ENCODE measurements at regions not wholly inside any gene's neighbourhood (a gene's known extent, or its start where the extent isn't known, plus 50 kb on each side); places are given as distances from the start of the nearest gene placed in this dataset.

GRCh38 chr21:21605521-21605920 is 607.3 kb downstream of the NCAM2 start:
- Mint-ChIP-seq H3K4me1 (no peaks in the 10 kb centered on the region), H3K9me3 (peaks cover 6% of the 10 kb centered on the region), H3K4me3 (no peak overlapping the region), H3K27ac (no peak overlapping the region), H3K27me3 (no peaks in the 10 kb centered on the region), H3K36me3 (no peaks in the 10 kb centered on the region)
- DNase-seq, result no peak
- CTCF ChIA-PET, result no interaction called here

GRCh38 chr21:21606041-21606440 is 607.8 kb downstream of the NCAM2 start:
- no peak for DNase-seq
- no peak overlapping the region for H3K4me3 Mint-ChIP-seq
- H3K9me3 Mint-ChIP-seq, result peaks cover 7% of the 10 kb centered on the region
- no peak overlapping the region for H3K27ac Mint-ChIP-seq
- H3K4me1 Mint-ChIP-seq, result no peaks in the 10 kb centered on the region
- CTCF ChIA-PET, result no interaction called here
- H3K27me3 Mint-ChIP-seq, result no peaks in the 10 kb centered on the region
- no peaks in the 10 kb centered on the region for H3K36me3 Mint-ChIP-seq

- no peak for DNase-seq
Observed at GRCh38 chr21:21612466-21612865, 614.3 kb downstream of the NCAM2 start.

GRCh38 chr21:21614966-21615365 is 616.8 kb downstream of the NCAM2 start:
- no peaks in the 10 kb centered on the region for H3K4me1 Mint-ChIP-seq
- CTCF ChIA-PET, result no interaction called here
- no peak overlapping the region for H3K27ac Mint-ChIP-seq
- no peak overlapping the region for H3K4me3 Mint-ChIP-seq
- peaks cover 3% of the 10 kb centered on the region for H3K9me3 Mint-ChIP-seq
- H3K27me3 Mint-ChIP-seq, result no peaks in the 10 kb centered on the region
- H3K36me3 Mint-ChIP-seq, result no peaks in the 10 kb centered on the region
- no peak for DNase-seq

More at GRCh38 chr21:21612466-21612865, 614.3 kb downstream of the NCAM2 start:
- H3K27ac Mint-ChIP-seq, result no peak overlapping the region
- H3K36me3 Mint-ChIP-seq, result no peaks in the 10 kb centered on the region
- no peaks in the 10 kb centered on the region for H3K4me1 Mint-ChIP-seq
- no peaks in the 10 kb centered on the region for H3K27me3 Mint-ChIP-seq
- no peak overlapping the region for H3K4me3 Mint-ChIP-seq
- H3K9me3 Mint-ChIP-seq, result peaks cover 3% of the 10 kb centered on the region
- CTCF ChIA-PET, result no interaction called here

- Mint-ChIP-seq H3K9me3 (peaks cover 4% of the 10 kb centered on the region), H3K27ac (no peak overlapping the region), H3K4me3 (no peak overlapping the region), H3K27me3 (no peaks in the 10 kb centered on the region), H3K36me3 (no peaks in the 10 kb centered on the region), H3K4me1 (no peaks in the 10 kb centered on the region)
- CTCF ChIA-PET, result no interaction called here
- no peak for DNase-seq
Observed at GRCh38 chr21:21622460-21623234, 624.4 kb downstream of the NCAM2 start.

DNA sequence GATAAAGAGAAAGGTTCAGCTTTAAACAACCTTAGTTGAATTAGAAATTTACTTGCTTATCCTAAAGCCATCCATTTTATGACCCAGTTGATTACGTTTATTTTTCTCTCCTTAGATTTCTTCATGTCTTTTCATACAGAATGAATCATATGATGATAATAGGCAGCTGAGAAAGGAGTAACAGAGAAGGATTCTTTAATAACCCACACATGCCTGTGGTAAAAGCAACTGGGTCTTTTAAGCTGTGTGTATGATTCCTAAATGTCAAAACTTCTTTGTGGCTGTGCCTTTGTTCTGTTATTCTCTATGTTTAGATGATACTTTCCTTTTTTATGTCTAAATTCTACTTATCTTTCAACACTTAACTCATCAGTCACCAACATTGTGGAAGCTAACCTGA is 626.5 kb downstream of the NCAM2 start:
- no peak overlapping the region for H3K27ac Mint-ChIP-seq
- no peak for DNase-seq
- no peaks in the 10 kb centered on the region for H3K4me1 Mint-ChIP-seq
- H3K27me3 Mint-ChIP-seq, result no peaks in the 10 kb centered on the region
- peaks cover 4% of the 10 kb centered on the region for H3K9me3 Mint-ChIP-seq
- H3K4me3 Mint-ChIP-seq, result no peak overlapping the region
- no peaks in the 10 kb centered on the region for H3K36me3 Mint-ChIP-seq
- CTCF ChIA-PET, result no interaction called here

- DNase-seq, result no peak
- Mint-ChIP-seq H3K4me3 (no peak overlapping the region), H3K27me3 (no peaks in the 10 kb centered on the region), H3K36me3 (no peaks in the 10 kb centered on the region), H3K27ac (no peak overlapping the region), H3K9me3 (peaks cover 12% of the 10 kb centered on the region), H3K4me1 (no peaks in the 10 kb centered on the region)
- CTCF ChIA-PET, result no interaction called here
Observed at GRCh38 chr21:21631961-21632360, 633.8 kb downstream of the NCAM2 start.

DNA sequence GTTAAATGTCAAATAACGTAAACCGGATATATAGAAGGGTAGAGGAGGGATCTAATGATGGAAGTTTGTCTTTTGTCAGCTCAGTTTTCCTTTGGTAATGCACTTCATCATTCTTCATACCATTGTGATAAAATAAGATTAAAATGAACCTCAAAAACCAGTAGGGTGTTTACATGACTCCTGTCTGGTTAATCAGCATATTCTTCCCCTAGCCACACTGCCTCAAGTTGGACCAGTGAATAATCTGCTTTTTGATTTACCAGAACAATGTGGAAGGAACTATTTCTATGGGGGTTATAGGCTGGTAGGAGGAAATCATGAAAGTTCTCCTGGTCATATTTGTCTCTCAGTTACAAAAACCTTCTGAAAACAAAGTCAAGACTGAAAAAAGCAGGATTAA is 634.7 kb downstream of the NCAM2 start:
- no peak overlapping the region for H3K4me3 Mint-ChIP-seq
- H3K27ac Mint-ChIP-seq, result no peak overlapping the region
- CTCF ChIA-PET, result interaction anchor here (0.8 kb wide), 1 partner anchor 10 kb away, joined by 3 read pairs; no protein-coding TSS in a partner anchor
- DNase-seq, result no peak
- no peaks in the 10 kb centered on the region for H3K36me3 Mint-ChIP-seq
- no peaks in the 10 kb centered on the region for H3K27me3 Mint-ChIP-seq
- peaks cover 10% of the 10 kb centered on the region for H3K9me3 Mint-ChIP-seq
- H3K4me1 Mint-ChIP-seq, result no peaks in the 10 kb centered on the region

DNA sequence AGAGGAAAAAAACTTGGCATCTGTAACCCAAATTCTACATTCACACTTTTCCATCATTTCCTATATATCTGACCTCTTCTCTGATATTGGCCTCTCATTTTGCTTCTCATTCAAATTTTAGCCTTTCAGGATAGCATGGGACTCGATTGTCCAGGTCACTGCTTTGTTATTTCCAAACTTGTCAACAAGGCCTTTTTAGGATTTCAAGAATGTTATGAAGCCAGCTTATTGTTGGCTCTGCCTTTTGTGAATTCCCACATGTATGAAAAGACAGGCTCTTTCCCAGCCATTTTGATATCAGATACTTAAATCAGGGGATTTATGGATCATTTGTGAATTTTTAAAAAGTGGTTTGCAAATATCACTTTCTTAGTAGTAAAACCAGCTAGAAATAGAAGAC is 663.5 kb downstream of the NCAM2 start:
- Mint-ChIP-seq H3K4me3 (no peak overlapping the region), H3K4me1 (no peaks in the 10 kb centered on the region), H3K36me3 (no peaks in the 10 kb centered on the region), H3K9me3 (peaks cover 6% of the 10 kb centered on the region), H3K27ac (no peak overlapping the region), H3K27me3 (no peaks in the 10 kb centered on the region)
- CTCF ChIA-PET, result no interaction called here
- DNase-seq, result no peak

- Mint-ChIP-seq H3K36me3 (no peaks in the 10 kb centered on the region), H3K4me1 (no peaks in the 10 kb centered on the region), H3K4me3 (no peak overlapping the region), H3K27ac (no peak overlapping the region), H3K27me3 (no peaks in the 10 kb centered on the region), H3K9me3 (peaks cover 8% of the 10 kb centered on the region)
- CTCF ChIA-PET, result no interaction called here
- DNase-seq, result no peak
Observed at GRCh38 chr21:21662776-21663175, 664.6 kb downstream of the NCAM2 start.

GRCh38 chr21:21664871-21665270 is 666.7 kb downstream of the NCAM2 start:
- H3K9me3 Mint-ChIP-seq, result peaks cover 11% of the 10 kb centered on the region
- no peak overlapping the region for H3K4me3 Mint-ChIP-seq
- H3K4me1 Mint-ChIP-seq, result no peaks in the 10 kb centered on the region
- CTCF ChIA-PET, result no interaction called here
- H3K27ac Mint-ChIP-seq, result no peak overlapping the region
- H3K36me3 Mint-ChIP-seq, result no peaks in the 10 kb centered on the region
- no peak for DNase-seq
- no peaks in the 10 kb centered on the region for H3K27me3 Mint-ChIP-seq

DNA sequence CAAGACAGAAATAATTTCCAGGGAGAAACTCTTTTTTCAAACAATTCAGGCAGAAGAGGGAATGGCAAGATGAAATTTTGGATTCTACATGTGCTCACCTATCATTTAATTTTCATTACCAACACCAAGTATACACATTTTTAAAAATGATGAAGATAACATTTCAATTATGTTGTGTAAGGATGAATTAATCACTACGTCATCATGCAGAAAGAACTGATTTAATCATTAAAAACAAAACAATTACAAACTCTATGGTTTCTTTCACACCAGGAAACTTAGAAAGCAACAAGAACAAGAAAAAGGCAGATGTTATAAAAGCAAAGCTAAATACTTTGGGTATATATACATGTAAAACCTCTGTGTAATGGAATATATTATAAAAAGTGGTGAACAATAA is 668.5 kb downstream of the NCAM2 start:
- H3K27me3 Mint-ChIP-seq, result no peaks in the 10 kb centered on the region
- no peak overlapping the region for H3K4me3 Mint-ChIP-seq
- H3K27ac Mint-ChIP-seq, result no peak overlapping the region
- H3K9me3 Mint-ChIP-seq, result peaks cover 11% of the 10 kb centered on the region
- H3K4me1 Mint-ChIP-seq, result no peaks in the 10 kb centered on the region
- H3K36me3 Mint-ChIP-seq, result no peaks in the 10 kb centered on the region
- CTCF ChIA-PET, result no interaction called here
- DNase-seq, result no peak

GRCh38 chr21:21668198-21668597 is 670.0 kb downstream of the NCAM2 start:
- no peak overlapping the region for H3K27ac Mint-ChIP-seq
- H3K9me3 Mint-ChIP-seq, result peaks cover 11% of the 10 kb centered on the region
- CTCF ChIA-PET, result no interaction called here
- no peak overlapping the region for H3K4me3 Mint-ChIP-seq
- DNase-seq, result no peak
- no peaks in the 10 kb centered on the region for H3K36me3 Mint-ChIP-seq
- no peaks in the 10 kb centered on the region for H3K27me3 Mint-ChIP-seq
- no peaks in the 10 kb centered on the region for H3K4me1 Mint-ChIP-seq

- Mint-ChIP-seq H3K4me1 (no peaks in the 10 kb centered on the region), H3K9me3 (peaks cover 15% of the 10 kb centered on the region), H3K36me3 (no peaks in the 10 kb centered on the region), H3K27me3 (no peaks in the 10 kb centered on the region), H3K4me3 (no peak overlapping the region), H3K27ac (no peak overlapping the region)
- DNase-seq, result no peak
- CTCF ChIA-PET, result no interaction called here
Observed at GRCh38 chr21:21673959-21674358, 675.8 kb downstream of the NCAM2 start.

DNA sequence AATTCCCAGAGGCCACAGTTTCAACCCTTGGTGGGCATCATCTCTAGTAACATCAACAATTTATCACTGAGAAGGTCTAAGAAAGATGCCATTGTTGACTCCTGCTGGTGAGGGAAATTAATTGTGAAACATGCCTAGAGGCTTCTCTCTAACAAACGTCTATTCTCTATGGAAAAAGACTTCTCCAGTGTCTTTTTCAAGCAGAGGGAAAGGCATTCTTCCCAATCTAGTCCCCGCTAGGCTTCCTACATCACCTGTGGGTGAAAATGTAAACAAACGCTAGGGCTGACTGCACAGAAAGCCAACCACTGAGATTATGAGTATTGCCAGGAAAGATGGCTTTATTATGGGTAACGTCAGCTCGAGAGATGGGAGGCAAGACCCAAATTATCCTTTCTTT is 677.4 kb downstream of the NCAM2 start:
- H3K27me3 Mint-ChIP-seq, result no peaks in the 10 kb centered on the region

GRCh38 chr21:21682172-21682571 is 684.0 kb downstream of the NCAM2 start:
- Mint-ChIP-seq H3K4me3 (no peak overlapping the region), H3K36me3 (no peaks in the 10 kb centered on the region), H3K27ac (no peak overlapping the region), H3K27me3 (no peaks in the 10 kb centered on the region), H3K4me1 (no peaks in the 10 kb centered on the region), H3K9me3 (peaks cover 6% of the 10 kb centered on the region)
- no peak for DNase-seq
- CTCF ChIA-PET, result no interaction called here

More for the DNA sequence above, 677.4 kb downstream of the NCAM2 start:
- Mint-ChIP-seq H3K9me3 (peaks cover 14% of the 10 kb centered on the region), H3K4me3 (no peak overlapping the region), H3K4me1 (no peaks in the 10 kb centered on the region), H3K36me3 (no peaks in the 10 kb centered on the region), H3K27ac (no peak overlapping the region)
- CTCF ChIA-PET, result no interaction called here
- no peak for DNase-seq

All from activated naive CD4-positive, alpha-beta T cell treated with anti-CD3 and anti-CD28 coated beads, Interleukin-2, amount 10 ng/mL, durations not matched to agents 7 days and 5 days (primary cell).